Esophagus muscularis mucosa (tissue), 4 donors: ENCODE measurements at regions not wholly inside any gene's neighbourhood (a gene's known extent, or its start where the extent isn't known, plus 50 kb on each side); places are given as distances from the start of the nearest gene placed in this dataset.

Experiments
- DNase-seq: peaks from one replicate; pipeline ENCODE4 v3.0.0-alpha.2; 2017; ENCODE audit errors: extremely low spot score
- H3K27ac ChIP-seq, 4 donors: fragments of 200-600 bp; sonication (generic); replicated peaks in 1 of 4; 1 replicate in 3 of 4; 2 replicates in 1 of 4; pipeline ENCODE4 v1.5.1; 2016 to 2019; ENCODE audit warnings: mild to moderate bottlenecking in 1 of 4
- H3K27me3 ChIP-seq, 4 donors: fragments of 200-600 bp; sonication (generic); one replicate each; pipeline versions ENCODE4 v1.5.1 to v1.6.0; 2016 to 2019
- H3K36me3 ChIP-seq, 4 donors: fragments of 200-600 bp; sonication (generic); one replicate each; pipeline ENCODE4 v1.5.1; 2016 to 2019
- H3K4me1 ChIP-seq, 4 donors: fragments of 200-600 bp; sonication (generic); one replicate each; pipeline ENCODE4 v1.5.1; 2016 to 2019
- H3K4me3 ChIP-seq, 4 donors: fragments of 200-600 bp; sonication (generic); 1 replicate in 2 of 4; 2 replicates in 2 of 4; pipeline ENCODE4 v1.5.1; 2016 to 2019; ENCODE audit warnings: mild to moderate bottlenecking in 4 of 4, moderate library complexity in 1 of 4
- H3K9me3 ChIP-seq, 4 donors: fragments of 200-600 bp; sonication (generic); 1 replicate in 3 of 4; 2 replicates in 1 of 4; pipeline ENCODE4 v1.5.1; 2016 to 2019
- CTCF ChIP-seq, 3 experiments: fragments of 200-600 bp in 2 of 3; fragments of 450-650 bp in 1 of 3; sonication (generic) in 2 of 3; IDR thresholded peaks; one replicate each; pipeline ENCODE4 v1.5.1; 2017 to 2019; ENCODE audit warnings: antibody characterized with exemption in 3 of 3, mild to moderate bottlenecking in 2 of 3, moderate library complexity in 1 of 3
- EP300 ChIP-seq: sonication (generic); formaldehyde crosslinking; IDR thresholded peaks from one replicate; pipeline ENCODE4 v1.6.1; 2017; ENCODE audit warnings: antibody characterized with exemption
- POLR2A ChIP-seq: fragments of 450-650 bp; IDR thresholded peaks from one replicate; pipeline ENCODE4 v1.6.1; 2017; ENCODE audit warnings: antibody characterized with exemption, moderate library complexity, mild to moderate bottlenecking, low read depth
- POLR2AphosphoS5 ChIP-seq, 2 donors: sonication (generic); formaldehyde crosslinking; IDR thresholded peaks; one replicate each; pipeline ENCODE4 v1.6.1; 2017; ENCODE audit warnings: antibody characterized with exemption in 2 of 2
- WGBS: methylation state at CpG from one replicate; pipeline ENCODE4 v1.1.5; 2018; 5-methylcytosine and 5-hydroxymethylcytosine counted together
- intact Hi-C: fragments of 100-400 bp; cut with DNase I; formaldehyde crosslinking; loops from one replicate; pipeline ENCODE4 v1.15.1; 2023

GRCh38 chr13:34842466-34842865 is 99.6 kb upstream of the NBEA start:
- WGBS = 87% methylated on average over 3 of the region's 3 CpGs
- Histone ChIP-seq H3K9me3 (no peaks in the 10 kb centered on the region), H3K27me3 (no peaks in the 10 kb centered on the region), H3K27ac (no peak overlapping the region), H3K36me3 (no peaks in the 10 kb centered on the region), H3K4me3 (no peak overlapping the region), H3K4me1 (no peaks in the 10 kb centered on the region)
- TF ChIP-seq EP300 (no peak), CTCF (IDR thresholded peaks at IDR 0.05) (no peak), POLR2AphosphoS5 (IDR thresholded peaks at IDR 0.05) (no peak), POLR2A (no peak)
- intact Hi-C loops = no loop called here
- DNase-seq = no peak

GRCh38 chr13:34847766-34848165 is 94.3 kb upstream of the NBEA start:
- no peak overlapping the region for H3K4me3 ChIP-seq
- no peaks in the 10 kb centered on the region for H3K9me3 ChIP-seq
- DNase-seq = no peak
- intact Hi-C loops = no loop called here
- no peaks in the 10 kb centered on the region for H3K4me1 ChIP-seq
- no peaks in the 10 kb centered on the region for H3K36me3 ChIP-seq
- no peaks in the 10 kb centered on the region for H3K27me3 ChIP-seq
- no peak for TF ChIP-seq POLR2AphosphoS5 (IDR thresholded peaks at IDR 0.05)
- TF ChIP-seq POLR2A = no peak
- TF ChIP-seq EP300 = no peak
- TF ChIP-seq CTCF (IDR thresholded peaks at IDR 0.05) = no peak
- 80% methylated on average over 3 of the region's 3 CpGs for WGBS
- H3K27ac ChIP-seq = no peak overlapping the region

- TF ChIP-seq POLR2A = no peak
- no peak for TF ChIP-seq POLR2AphosphoS5 (IDR thresholded peaks at IDR 0.05)
- TF ChIP-seq CTCF (IDR thresholded peaks at IDR 0.05) = no peak
- TF ChIP-seq EP300 = no peak
- Histone ChIP-seq H3K4me1 (no peaks in the 10 kb centered on the region), H3K9me3 (no peaks in the 10 kb centered on the region), H3K36me3 (no peaks in the 10 kb centered on the region), H3K27ac (no peak overlapping the region), H3K27me3 (no peaks in the 10 kb centered on the region), H3K4me3 (no peak overlapping the region)
- intact Hi-C loops = no loop called here
- no peak for DNase-seq
These were observed 92.7 kb upstream of the NBEA start for GRCh38 chr13:34849406-34849805.

GRCh38 chr13:34853161-34853560 is 88.9 kb upstream of the NBEA start:
- no peak overlapping the region for H3K27ac ChIP-seq
- H3K4me1 ChIP-seq = peaks cover 0 to 15% (median 5%) of the 10 kb centered on the region in 4 donors
- intact Hi-C loops = no loop called here
- DNase-seq = no peak
- H3K27me3 ChIP-seq = no peaks in the 10 kb centered on the region
- H3K36me3 ChIP-seq = no peaks in the 10 kb centered on the region
- TF ChIP-seq POLR2A (no peak), EP300 (no peak), CTCF (IDR thresholded peaks at IDR 0.05) (no peak)
- H3K4me3 ChIP-seq = no peak overlapping the region
- 79% methylated on average over 4 of the region's 4 CpGs for WGBS
- H3K9me3 ChIP-seq = no peaks in the 10 kb centered on the region

- no peak for DNase-seq
- H3K9me3 ChIP-seq = no peaks in the 10 kb centered on the region
- TF ChIP-seq POLR2A (no peak), EP300 (no peak), CTCF (IDR thresholded peaks at IDR 0.05) (no peak), POLR2AphosphoS5 (IDR thresholded peaks at IDR 0.05) (no peak)
- no peak overlapping the region for H3K4me3 ChIP-seq
- H3K4me1 ChIP-seq = peaks cover 0 to 16% (median 7%) of the 10 kb centered on the region in 4 donors
- intact Hi-C loops = no loop called here
- H3K27me3 ChIP-seq = no peaks in the 10 kb centered on the region
- no peaks in the 10 kb centered on the region for H3K36me3 ChIP-seq
- H3K27ac ChIP-seq = no peak overlapping the region
These were observed 84.3 kb upstream of the NBEA start for GRCh38 chr13:34857558-34858325.
